Fibroblast of the aortic adventitia (primary cell): ENCODE measurements at regions not wholly inside any gene's neighbourhood (a gene's known extent, or its start where the extent isn't known, plus 50 kb on each side); places are given as distances from the start of the nearest gene placed in this dataset.

Experiments used
- DNase-seq: peaks from one replicate; pipeline ENCODE4 v3.0.0-alpha.2; 2010; ENCODE audit warnings: low read depth
- H3K4me3 ChIP-seq: 2 replicates; pipeline ENCODE4 v1.5.1; 2011; ENCODE audit warnings: low read depth, mild to moderate bottlenecking, control low read depth, low read length, moderate library complexity
- TF ChIP-seq, protein P1 (sequence below): IDR thresholded peaks from 2 replicates; pipeline ENCODE4 v1.5.1; 2011; ENCODE audit warnings: mild to moderate bottlenecking, low read length, control low read depth, inconsistent platforms; ENCODE audit not compliant: insufficient read depth

DNA sequence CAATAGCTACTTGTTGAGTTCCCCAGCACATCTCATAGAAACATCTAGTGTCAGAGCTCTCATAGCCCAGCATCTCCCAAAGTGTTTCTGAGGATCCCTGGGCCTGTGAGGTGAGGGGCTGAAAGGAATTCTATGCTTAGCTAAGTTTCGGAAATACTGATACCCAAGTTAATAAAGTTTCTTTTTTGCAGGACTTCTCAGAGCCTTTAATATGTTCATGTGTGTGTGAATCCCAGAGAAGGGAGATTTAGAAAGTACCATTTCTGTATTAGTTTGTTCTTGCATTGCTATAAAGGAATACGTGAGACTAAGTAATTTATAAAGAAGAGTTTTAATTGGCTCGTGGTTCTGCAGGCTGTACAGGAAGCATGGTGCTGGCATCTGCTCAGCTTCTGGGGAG, 211.2 kb downstream of the TSN start:
- no peak overlapping the region for H3K4me3 ChIP-seq
- no peak for DNase-seq
- TF ChIP-seq, protein P1, sequence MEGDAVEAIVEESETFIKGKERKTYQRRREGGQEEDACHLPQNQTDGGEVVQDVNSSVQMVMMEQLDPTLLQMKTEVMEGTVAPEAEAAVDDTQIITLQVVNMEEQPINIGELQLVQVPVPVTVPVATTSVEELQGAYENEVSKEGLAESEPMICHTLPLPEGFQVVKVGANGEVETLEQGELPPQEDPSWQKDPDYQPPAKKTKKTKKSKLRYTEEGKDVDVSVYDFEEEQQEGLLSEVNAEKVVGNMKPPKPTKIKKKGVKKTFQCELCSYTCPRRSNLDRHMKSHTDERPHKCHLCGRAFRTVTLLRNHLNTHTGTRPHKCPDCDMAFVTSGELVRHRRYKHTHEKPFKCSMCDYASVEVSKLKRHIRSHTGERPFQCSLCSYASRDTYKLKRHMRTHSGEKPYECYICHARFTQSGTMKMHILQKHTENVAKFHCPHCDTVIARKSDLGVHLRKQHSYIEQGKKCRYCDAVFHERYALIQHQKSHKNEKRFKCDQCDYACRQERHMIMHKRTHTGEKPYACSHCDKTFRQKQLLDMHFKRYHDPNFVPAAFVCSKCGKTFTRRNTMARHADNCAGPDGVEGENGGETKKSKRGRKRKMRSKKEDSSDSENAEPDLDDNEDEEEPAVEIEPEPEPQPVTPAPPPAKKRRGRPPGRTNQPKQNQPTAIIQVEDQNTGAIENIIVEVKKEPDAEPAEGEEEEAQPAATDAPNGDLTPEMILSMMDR: no peak

DNA sequence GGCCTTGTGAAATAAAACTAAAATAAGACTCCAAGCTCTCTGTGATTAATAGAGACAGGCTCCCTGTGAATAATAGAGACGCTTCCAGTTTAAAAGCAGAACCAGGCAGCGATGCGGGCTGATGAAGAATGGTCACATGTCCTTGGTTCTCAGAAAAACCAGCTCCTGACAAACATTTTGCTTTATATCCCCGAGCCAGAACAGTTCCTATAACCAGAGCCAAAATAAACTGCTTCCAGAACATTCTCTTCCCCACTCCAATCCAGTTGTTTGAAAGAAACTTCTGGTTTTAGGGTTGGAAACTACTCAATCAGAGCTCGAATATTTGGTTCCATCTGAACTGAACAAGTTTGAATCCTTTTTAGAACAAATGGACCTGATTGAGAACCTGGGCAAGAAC, 213.7 kb downstream of the TSN start:
- no peak for DNase-seq
- no peak overlapping the region for H3K4me3 ChIP-seq
- TF ChIP-seq, protein P1: no peak

DNA sequence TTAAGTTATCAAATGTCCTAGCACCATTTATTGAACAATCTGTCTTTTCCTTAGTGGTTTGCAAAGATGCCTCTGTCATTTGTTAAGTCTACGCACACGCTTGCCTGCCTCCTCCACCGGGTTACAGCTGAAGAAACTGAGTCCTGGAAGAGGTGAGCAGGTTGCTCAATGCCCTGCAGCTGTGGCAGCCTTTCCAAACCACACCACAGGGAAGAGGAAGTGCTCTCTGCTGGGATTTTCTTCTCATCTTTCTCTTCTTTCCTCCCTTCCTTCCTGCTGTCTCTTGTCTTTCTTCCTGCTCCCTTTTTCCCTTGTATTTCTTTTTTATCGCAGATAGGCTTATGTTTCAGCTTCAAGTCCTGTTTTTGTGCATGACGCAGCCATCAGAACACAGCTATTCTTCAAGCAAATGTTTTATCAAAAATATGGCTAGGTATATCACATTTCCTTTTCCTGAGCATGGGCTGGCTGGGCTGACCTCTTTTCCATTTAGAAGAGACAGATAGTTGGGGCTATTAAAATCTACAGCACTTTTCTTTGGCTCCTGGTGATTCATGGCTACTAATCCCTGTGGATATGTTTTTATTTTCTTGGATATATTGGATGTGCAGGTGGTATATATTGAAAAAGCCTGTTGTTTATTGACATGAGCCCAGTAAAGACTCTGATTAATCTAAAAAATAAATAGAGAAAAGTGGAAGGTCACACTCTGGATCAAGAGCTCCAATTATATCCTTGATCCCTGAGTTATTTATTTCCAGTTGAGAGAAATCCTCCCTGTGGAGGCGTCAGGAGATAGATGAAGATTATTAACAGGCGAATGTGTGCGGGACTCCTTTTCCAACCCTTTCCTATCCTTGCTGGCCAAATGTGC, 214.6 kb downstream of the TSN start:
- DNase-seq: no peak
- TF ChIP-seq, protein P1: no peak

DNA sequence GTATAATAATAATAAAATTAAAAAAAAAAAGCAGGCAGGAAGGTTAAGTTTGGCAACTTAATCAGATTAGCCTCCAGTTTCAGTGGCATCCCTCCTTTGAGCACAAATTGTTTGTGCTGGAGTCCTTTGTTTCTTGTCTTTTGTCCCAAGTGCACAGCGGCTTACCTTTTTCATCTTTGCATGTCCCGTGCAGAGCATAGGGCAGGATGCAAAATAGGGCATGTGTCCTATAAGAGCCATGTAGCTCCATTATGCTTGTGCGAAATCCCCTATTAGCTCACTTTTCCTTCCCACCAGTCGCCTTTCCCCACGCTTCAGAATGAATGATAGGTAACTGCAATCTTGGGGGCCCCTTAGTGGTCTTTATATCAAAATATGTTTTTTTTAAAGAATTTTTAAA, 216.8 kb downstream of the TSN start:
- no peak overlapping the region for H3K4me3 ChIP-seq
- TF ChIP-seq, protein P1: no peak
- DNase-seq: no peak

More for the DNA sequence above, 214.6 kb downstream of the TSN start:
- no peak overlapping the region for H3K4me3 ChIP-seq

DNA sequence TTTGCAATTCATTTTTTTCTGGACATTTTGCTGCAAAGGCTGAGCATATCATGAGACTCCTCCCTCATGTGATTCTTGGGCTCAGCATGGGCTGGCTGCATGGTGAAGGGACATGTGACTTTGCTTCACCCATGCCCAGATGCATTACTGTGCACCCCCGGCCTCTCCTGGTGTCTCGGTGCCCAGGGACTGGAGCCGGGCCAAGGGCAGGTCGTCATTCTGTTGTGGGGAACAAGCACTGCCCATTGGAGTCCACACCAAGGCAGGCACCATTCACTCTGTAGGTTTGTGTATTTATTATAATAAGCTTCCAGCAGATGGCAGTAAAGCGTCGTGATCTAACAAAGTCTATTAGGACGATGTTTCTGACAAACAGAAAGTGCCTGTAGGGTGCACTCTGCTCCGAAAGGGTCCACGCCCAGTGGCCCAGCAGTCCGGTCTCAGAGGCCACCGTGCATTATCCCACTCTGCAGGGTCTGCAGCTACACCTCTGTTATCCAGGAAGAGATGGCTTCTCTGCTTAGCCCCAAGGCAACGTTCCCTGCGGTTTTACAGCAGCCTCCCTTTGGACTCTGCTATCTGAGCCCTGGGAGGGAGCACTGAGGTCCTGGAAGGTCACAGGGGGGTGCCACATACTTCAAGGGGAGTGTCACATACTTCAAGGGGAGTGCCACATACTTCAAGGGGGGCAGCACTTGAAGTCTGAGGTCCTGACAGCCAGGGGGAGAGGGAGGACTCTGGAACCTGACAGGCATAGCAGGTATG, 219.6 kb downstream of the TSN start:
- DNase-seq: peak; percentile 83
- TF ChIP-seq, protein P1: peak; percentile 46
- peak overlapping the region; percentile 57 for H3K4me3 ChIP-seq

DNA sequence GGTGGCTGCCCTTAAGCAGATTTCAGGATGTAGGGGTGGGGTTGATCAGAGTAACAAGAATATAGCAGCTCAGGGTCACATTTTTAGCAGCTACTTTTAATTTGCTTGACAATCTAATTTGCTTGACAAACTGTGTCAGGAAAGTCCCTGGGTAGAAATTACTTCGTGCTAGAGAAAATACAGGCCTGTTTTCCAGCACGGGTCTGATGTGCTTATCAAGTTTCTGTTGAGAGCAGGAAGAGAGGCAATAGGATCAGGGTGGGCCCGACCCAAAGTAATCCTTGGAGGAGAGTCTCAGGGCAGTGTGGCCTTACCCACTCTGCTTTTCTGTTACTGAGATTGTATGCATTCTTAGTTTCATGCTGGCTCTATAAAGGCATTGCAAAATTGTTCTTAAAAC, 221.5 kb downstream of the TSN start:
- DNase-seq: no peak
- no peak overlapping the region for H3K4me3 ChIP-seq
- TF ChIP-seq, protein P1: no peak
